Adipocyte (in vitro differentiated cells): ENCODE measurements at regions not wholly inside any gene's neighbourhood (a gene's known extent, or its start where the extent isn't known, plus 50 kb on each side); places are given as distances from the start of the nearest gene placed in this dataset.

ENCODE experiments used
- DNase-seq: peaks from one replicate; pipeline ENCODE4 v3.0.0-alpha.2; 2015; ENCODE audit warnings: low read depth
- H3K27me3 ChIP-seq: replicated peaks from 2 replicates; pipeline ENCODE4 v1.7.0; 2013; ENCODE audit warnings: mild to moderate bottlenecking, low read length, moderate library complexity; ENCODE audit not compliant: control insufficient read depth, insufficient read depth
- H3K36me3 ChIP-seq: 2 replicates; pipeline ENCODE4 v1.7.0; 2013; ENCODE audit warnings: low read length, mild to moderate bottlenecking, moderate library complexity; ENCODE audit not compliant: control insufficient read depth, insufficient read depth, severe bottlenecking
- H3K4me1 ChIP-seq: 2 replicates; pipeline ENCODE4 v1.7.0; 2013; ENCODE audit warnings: mild to moderate bottlenecking, low read length, moderate library complexity; ENCODE audit not compliant: control insufficient read depth, insufficient read depth
- H3K4me3 ChIP-seq: 2 replicates; pipeline ENCODE4 v1.7.0; 2013; ENCODE audit warnings: mild to moderate bottlenecking, low read length, moderate library complexity
- H3K9ac ChIP-seq: 2 replicates; pipeline ENCODE4 v1.7.0; 2013; ENCODE audit warnings: mild to moderate bottlenecking, low read length, moderate library complexity
- H3K9me3 ChIP-seq: 2 replicates; pipeline ENCODE4 v1.7.0; 2013; ENCODE audit warnings: mild to moderate bottlenecking, low read length, moderate library complexity; ENCODE audit not compliant: control insufficient read depth

- H3K36me3 ChIP-seq: no peaks in the 10 kb centered on the region
- H3K4me3 ChIP-seq: no peak overlapping the region
- H3K9ac ChIP-seq: no peak overlapping the region
- no peaks in the 10 kb centered on the region for H3K4me1 ChIP-seq
- no peaks in the 10 kb centered on the region for H3K9me3 ChIP-seq
- H3K27me3 ChIP-seq: no peaks in the 10 kb centered on the region
- DNase-seq: no peak
These were observed 471.1 kb upstream of the MPDZ start for GRCh38 chr9:13750639-13751038.

- Histone ChIP-seq H3K36me3 (no peaks in the 10 kb centered on the region), H3K9ac (no peak overlapping the region), H3K27me3 (no peaks in the 10 kb centered on the region), H3K4me3 (no peak overlapping the region), H3K4me1 (no peaks in the 10 kb centered on the region), H3K9me3 (no peaks in the 10 kb centered on the region)
- DNase-seq: peak; percentile 28
These were observed 470.6 kb upstream of the MPDZ start for GRCh38 chr9:13750061-13750460.

GRCh38 chr9:13746876-13747275 is 467.4 kb upstream of the MPDZ start:
- DNase-seq: no peak
- Histone ChIP-seq H3K9ac (no peak overlapping the region), H3K9me3 (no peaks in the 10 kb centered on the region), H3K4me3 (no peak overlapping the region), H3K36me3 (no peaks in the 10 kb centered on the region), H3K4me1 (no peaks in the 10 kb centered on the region), H3K27me3 (no peaks in the 10 kb centered on the region)

- H3K9me3 ChIP-seq: no peaks in the 10 kb centered on the region
- no peaks in the 10 kb centered on the region for H3K27me3 ChIP-seq
- no peaks in the 10 kb centered on the region for H3K4me1 ChIP-seq
- H3K4me3 ChIP-seq: no peak overlapping the region
- no peaks in the 10 kb centered on the region for H3K36me3 ChIP-seq
- no peak for DNase-seq
- no peak overlapping the region for H3K9ac ChIP-seq
These were observed 464.9 kb upstream of the MPDZ start for GRCh38 chr9:13744261-13744901.

- DNase-seq: no peak
- H3K9ac ChIP-seq: no peak overlapping the region
- no peaks in the 10 kb centered on the region for H3K9me3 ChIP-seq
- H3K27me3 ChIP-seq: no peaks in the 10 kb centered on the region
- H3K4me3 ChIP-seq: no peak overlapping the region
- H3K4me1 ChIP-seq: no peaks in the 10 kb centered on the region
- H3K36me3 ChIP-seq: no peaks in the 10 kb centered on the region
These were observed 458.4 kb upstream of the MPDZ start for GRCh38 chr9:13737885-13738284.

GRCh38 chr9:13735181-13735580 is 455.7 kb upstream of the MPDZ start:
- Histone ChIP-seq H3K36me3 (no peaks in the 10 kb centered on the region), H3K9ac (no peak overlapping the region), H3K4me3 (no peak overlapping the region), H3K4me1 (no peaks in the 10 kb centered on the region), H3K27me3 (no peaks in the 10 kb centered on the region), H3K9me3 (no peaks in the 10 kb centered on the region)
- no peak for DNase-seq

- H3K36me3 ChIP-seq: no peaks in the 10 kb centered on the region
- H3K4me3 ChIP-seq: no peak overlapping the region
- H3K9me3 ChIP-seq: no peaks in the 10 kb centered on the region
- H3K9ac ChIP-seq: no peak overlapping the region
- no peaks in the 10 kb centered on the region for H3K4me1 ChIP-seq
- DNase-seq: no peak
- H3K27me3 ChIP-seq: no peaks in the 10 kb centered on the region
These were observed 455.1 kb upstream of the MPDZ start for GRCh38 chr9:13734601-13735000.

- no peak for DNase-seq
- no peak overlapping the region for H3K4me3 ChIP-seq
- no peak overlapping the region for H3K9ac ChIP-seq
- no peaks in the 10 kb centered on the region for H3K9me3 ChIP-seq
- peaks cover 3% of the 10 kb centered on the region for H3K4me1 ChIP-seq
- no peaks in the 10 kb centered on the region for H3K36me3 ChIP-seq
- H3K27me3 ChIP-seq: no peaks in the 10 kb centered on the region
These were observed 452.8 kb upstream of the MPDZ start for GRCh38 chr9:13732290-13732689.

- no peak for DNase-seq
- Histone ChIP-seq H3K27me3 (no peaks in the 10 kb centered on the region), H3K9ac (no peak overlapping the region), H3K4me1 (peaks cover 10% of the 10 kb centered on the region), H3K4me3 (no peak overlapping the region), H3K9me3 (no peaks in the 10 kb centered on the region), H3K36me3 (no peaks in the 10 kb centered on the region)
These were observed 452.1 kb upstream of the MPDZ start for GRCh38 chr9:13731637-13732036.

- Histone ChIP-seq H3K27me3 (no peaks in the 10 kb centered on the region), H3K9ac (no peak overlapping the region), H3K4me3 (no peak overlapping the region), H3K4me1 (peaks cover 12% of the 10 kb centered on the region), H3K36me3 (no peaks in the 10 kb centered on the region), H3K9me3 (no peaks in the 10 kb centered on the region)
- DNase-seq: no peak
These were observed 450.5 kb upstream of the MPDZ start for GRCh38 chr9:13729955-13730354.

GRCh38 chr9:13728917-13729811 is 449.7 kb upstream of the MPDZ start:
- H3K9ac ChIP-seq: no peak overlapping the region
- DNase-seq: no peak
- no peaks in the 10 kb centered on the region for H3K36me3 ChIP-seq
- no peak overlapping the region for H3K4me3 ChIP-seq
- H3K9me3 ChIP-seq: no peaks in the 10 kb centered on the region
- peaks cover 12% of the 10 kb centered on the region for H3K4me1 ChIP-seq
- no peaks in the 10 kb centered on the region for H3K27me3 ChIP-seq
